Lower leg skin (tissue), 3 donors: ENCODE measurements at regions not wholly inside any gene's neighbourhood (a gene's known extent, or its start where the extent isn't known, plus 50 kb on each side); places are given as distances from the start of the nearest gene placed in this dataset.

Source experiments
- POLR2A ChIP-seq, 2 donors: fragments of 450-650 bp; IDR thresholded peaks; one replicate each; pipeline ENCODE4 v1.6.1; 2016 to 2017; ENCODE audit warnings: antibody characterized with exemption in 2 of 2, mild to moderate bottlenecking in 1 of 2, moderate library complexity in 1 of 2
- TF ChIP-seq, protein P1 (sequence below), 3 donors: fragments of 450-650 bp; IDR thresholded peaks; one replicate each; pipeline ENCODE4 v1.5.1; 2016; ENCODE audit warnings: antibody characterized with exemption in 3 of 3, mild to moderate bottlenecking in 3 of 3, moderate library complexity in 2 of 3

DNA sequence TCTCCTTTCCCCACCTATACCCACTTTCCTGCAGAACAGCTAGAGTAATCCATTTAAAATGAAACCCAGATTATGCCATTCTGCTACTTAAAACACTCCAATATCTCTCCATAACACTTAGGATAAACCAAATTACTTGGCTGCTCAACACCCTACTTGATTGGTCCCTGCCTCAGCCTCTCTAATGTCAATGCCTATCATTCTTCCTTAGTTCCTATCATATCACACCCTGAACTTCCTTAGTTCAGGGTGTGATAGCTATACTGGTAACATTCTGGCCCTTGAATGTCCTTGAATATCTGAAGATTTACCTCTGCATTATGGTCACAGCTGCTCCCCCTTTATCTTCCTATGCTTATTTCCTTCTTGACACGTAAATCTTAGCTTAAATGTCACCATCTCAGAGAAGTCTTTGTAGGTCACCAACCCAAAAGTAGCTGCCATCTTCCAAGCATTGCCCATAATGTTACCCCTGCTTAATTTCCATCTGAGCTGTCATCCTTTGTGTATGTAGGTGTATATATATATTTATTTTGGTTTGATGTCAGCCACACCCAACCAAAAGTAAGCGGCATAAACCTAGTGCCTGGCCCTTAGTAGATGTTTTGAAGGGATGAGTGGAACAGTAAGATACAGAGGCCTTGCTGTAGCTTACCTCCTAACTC is 379.8 kb downstream of the PTPRC start:
- no peak for TF ChIP-seq POLR2A (IDR thresholded peaks at IDR 0.05)
- TF ChIP-seq, protein P1, sequence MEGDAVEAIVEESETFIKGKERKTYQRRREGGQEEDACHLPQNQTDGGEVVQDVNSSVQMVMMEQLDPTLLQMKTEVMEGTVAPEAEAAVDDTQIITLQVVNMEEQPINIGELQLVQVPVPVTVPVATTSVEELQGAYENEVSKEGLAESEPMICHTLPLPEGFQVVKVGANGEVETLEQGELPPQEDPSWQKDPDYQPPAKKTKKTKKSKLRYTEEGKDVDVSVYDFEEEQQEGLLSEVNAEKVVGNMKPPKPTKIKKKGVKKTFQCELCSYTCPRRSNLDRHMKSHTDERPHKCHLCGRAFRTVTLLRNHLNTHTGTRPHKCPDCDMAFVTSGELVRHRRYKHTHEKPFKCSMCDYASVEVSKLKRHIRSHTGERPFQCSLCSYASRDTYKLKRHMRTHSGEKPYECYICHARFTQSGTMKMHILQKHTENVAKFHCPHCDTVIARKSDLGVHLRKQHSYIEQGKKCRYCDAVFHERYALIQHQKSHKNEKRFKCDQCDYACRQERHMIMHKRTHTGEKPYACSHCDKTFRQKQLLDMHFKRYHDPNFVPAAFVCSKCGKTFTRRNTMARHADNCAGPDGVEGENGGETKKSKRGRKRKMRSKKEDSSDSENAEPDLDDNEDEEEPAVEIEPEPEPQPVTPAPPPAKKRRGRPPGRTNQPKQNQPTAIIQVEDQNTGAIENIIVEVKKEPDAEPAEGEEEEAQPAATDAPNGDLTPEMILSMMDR (IDR thresholded peaks at IDR 0.05): no peak
